GM06990 (cell line): ENCODE measurements at regions not wholly inside any gene's neighbourhood (a gene's known extent, or its start where the extent isn't known, plus 50 kb on each side); places are given as distances from the start of the nearest gene placed in this dataset.

Source experiments
- DNase-seq: peaks from one replicate; pipeline ENCODE4 v3.0.0-alpha.2; 2011; ENCODE audit not compliant: insufficient read length; ENCODE audit errors: extremely low read depth
- H3K27me3 ChIP-seq: replicated peaks from 2 replicates; pipeline ENCODE4 v1.6.0; 2011; ENCODE audit warnings: low read length; ENCODE audit not compliant: control insufficient read depth, insufficient read depth
- H3K36me3 ChIP-seq: 2 replicates; pipeline ENCODE4 v1.5.1; 2011; ENCODE audit warnings: low read length; ENCODE audit not compliant: control insufficient read depth, insufficient read depth
- H3K4me3 ChIP-seq: replicated peaks from 2 replicates; pipeline ENCODE4 v1.5.1; 2011; ENCODE audit warnings: low read depth, mild to moderate bottlenecking, control low read depth, low read length
- CTCF ChIP-seq: IDR thresholded peaks from 2 replicates; pipeline ENCODE4 v1.5.1; 2011; ENCODE audit warnings: low read length, control low read depth, mild to moderate bottlenecking, inconsistent platforms; ENCODE audit not compliant: insufficient read depth, poor library complexity, severe bottlenecking

DNA sequence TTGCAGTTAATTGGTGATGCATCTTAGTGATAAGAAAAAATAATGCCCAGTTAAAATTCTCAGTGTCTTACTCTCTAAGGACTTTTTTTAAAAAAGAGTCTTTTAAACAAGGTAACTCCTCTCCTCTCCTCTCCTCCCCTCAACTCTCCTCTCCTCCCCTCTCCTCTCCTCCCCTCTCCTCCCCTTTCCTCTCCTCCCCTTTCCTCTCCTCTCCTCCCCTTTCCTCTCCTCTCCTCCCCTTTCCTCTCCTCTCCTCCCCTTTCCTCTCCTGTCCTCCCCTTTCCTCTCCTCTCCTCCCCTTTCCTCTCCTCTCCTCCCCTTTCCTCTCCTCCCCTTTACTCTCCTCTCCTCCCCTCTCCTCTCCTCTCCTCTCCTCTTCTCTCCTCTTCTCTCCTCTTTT is 675.9 kb upstream of the RBFOX1 start:
- no peaks in the 10 kb centered on the region for H3K36me3 ChIP-seq
- H3K4me3 ChIP-seq = no peak overlapping the region
- TF ChIP-seq CTCF = no peak
- no peaks in the 10 kb centered on the region for H3K27me3 ChIP-seq
- DNase-seq = no peak

DNA sequence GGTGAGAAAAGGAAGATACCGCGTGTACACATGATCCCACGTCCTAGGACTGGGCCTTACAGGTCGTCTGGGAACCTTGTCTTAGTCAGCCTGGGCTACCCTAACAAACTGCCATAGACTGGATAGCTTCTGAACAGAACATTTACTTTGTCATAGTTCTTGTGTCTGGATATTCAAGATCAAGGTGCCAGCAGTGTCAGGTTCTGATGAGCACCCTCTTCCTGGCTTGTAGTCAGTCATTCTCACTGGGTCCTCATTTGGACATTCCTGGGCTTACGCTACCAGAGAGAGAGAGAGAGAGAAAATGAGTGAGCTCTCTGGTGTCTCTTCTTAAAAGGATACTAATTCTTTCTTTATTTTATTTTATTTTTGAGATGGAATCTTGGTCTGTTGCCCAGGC is 685.8 kb upstream of the RBFOX1 start:
- Histone ChIP-seq H3K36me3 (no peaks in the 10 kb centered on the region), H3K27me3 (no peaks in the 10 kb centered on the region), H3K4me3 (no peak overlapping the region)
- DNase-seq = no peak
- no peak for TF ChIP-seq CTCF

GRCh38 chr16:6645768-6646568 is 686.7 kb upstream of the RBFOX1 start:
- no peaks in the 10 kb centered on the region for H3K27me3 ChIP-seq
- no peaks in the 10 kb centered on the region for H3K36me3 ChIP-seq
- H3K4me3 ChIP-seq = no peak overlapping the region
- TF ChIP-seq CTCF = no peak
- no peak for DNase-seq

DNA sequence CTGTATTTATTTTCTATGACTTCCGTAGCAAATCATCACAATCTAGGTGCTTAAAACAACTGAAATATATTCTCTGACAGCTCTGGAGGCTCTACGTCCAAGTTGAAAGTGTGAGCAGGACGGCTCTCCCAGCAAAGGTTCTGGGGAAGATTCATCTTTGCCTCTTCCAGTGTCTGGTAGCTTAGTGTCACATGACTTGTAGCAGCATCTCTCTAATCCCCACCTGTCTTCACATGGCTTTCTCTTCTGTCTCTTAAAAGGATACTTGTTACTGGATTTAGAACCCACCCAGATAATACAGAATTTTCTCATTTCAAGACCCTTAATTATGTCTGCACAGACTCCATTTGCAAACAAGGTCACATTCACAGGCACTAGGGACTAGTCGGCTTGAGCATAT is 687.7 kb upstream of the RBFOX1 start:
- no peaks in the 10 kb centered on the region for H3K27me3 ChIP-seq
- DNase-seq = no peak
- H3K36me3 ChIP-seq = no peaks in the 10 kb centered on the region
- no peak for TF ChIP-seq CTCF
- no peak overlapping the region for H3K4me3 ChIP-seq

DNA sequence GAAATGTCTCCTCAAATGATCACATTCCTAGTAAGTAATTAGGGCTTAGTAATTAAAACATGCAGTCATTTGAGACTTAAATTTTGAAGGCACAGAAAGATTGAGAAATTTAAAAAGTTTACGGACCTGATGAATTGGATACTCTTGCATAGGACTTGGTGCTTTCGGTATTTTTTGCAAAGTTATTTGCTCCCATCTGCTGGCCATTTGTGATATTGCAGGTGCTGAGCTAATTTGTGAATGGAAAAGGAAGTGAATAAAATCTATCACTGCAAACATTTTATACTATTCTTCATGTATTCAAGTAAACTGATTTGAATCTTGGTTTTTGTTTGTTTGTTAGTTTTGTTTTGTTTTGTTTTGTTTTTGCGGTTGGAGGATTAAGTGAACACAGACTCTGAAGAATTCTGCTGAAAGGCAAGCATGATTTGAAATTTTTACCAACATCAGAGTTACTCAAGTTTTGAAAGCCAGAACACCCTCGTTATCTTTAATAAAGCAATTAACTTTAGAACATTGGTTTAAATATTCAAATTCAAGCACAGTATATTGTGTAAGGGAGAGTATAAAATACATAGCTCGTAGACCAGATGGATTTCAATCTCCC is 689.5 kb upstream of the RBFOX1 start:
- no peak overlapping the region for H3K4me3 ChIP-seq
- no peak for DNase-seq
- H3K36me3 ChIP-seq = no peaks in the 10 kb centered on the region
- no peaks in the 10 kb centered on the region for H3K27me3 ChIP-seq
- peak; percentile 70 for TF ChIP-seq CTCF
